Activated CD4-positive, alpha-beta T cell treated with anti-CD3 and anti-CD28 coated beads, Interleukin-2, Interleukin-6, amounts not matched to agents 100 ng/mL and 50 ng/mL, durations not matched to agents 16 hours and 8 hours (primary cell): ENCODE measurements at regions not wholly inside any gene's neighbourhood (a gene's known extent, or its start where the extent isn't known, plus 50 kb on each side); places are given as distances from the start of the nearest gene placed in this dataset.

Source experiments
- DNase-seq: peaks from one replicate; pipeline ENCODE4 v3.0.0-alpha.2; 2020

DNA sequence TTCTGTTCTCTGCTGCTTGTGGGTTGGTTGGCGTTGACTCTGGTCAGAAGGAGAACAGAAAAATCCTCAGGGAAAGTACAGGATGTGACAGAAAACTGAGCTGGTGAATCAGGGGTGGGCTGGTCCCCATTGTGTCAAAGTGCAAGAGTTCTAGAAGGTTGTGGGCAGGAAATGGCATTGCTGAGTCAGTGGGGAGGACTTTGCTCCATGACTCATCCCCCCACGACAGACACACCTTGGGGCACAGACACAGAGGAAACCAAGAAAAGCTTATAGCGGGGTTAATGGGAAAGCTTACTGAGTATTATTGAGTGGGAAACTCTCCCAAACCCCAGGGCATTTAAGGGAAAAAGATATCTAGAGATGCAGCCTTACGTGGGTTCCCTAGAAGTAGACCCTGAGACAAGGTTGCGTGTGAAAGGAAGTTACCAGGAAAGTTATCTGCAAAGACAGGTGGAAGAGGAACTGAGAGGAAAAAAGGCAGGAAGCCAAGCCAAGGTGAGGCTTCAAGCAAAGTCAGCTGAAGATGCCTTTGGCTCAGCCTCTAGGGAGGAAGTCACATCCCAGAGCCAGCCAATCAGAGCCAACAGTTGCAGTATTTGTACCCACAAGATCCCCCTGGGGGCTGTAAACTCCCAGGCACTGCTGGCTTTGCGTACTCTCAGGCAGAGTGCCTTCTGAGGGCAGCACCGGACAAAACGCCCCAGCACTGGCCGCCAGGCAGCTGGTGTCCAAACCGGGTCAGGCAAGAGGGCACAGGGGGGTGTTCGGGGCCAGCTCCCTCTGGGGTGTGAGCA lies 86.4 kb downstream of the FOXL1 start:
- peak; percentile 88 for DNase-seq

DNA sequence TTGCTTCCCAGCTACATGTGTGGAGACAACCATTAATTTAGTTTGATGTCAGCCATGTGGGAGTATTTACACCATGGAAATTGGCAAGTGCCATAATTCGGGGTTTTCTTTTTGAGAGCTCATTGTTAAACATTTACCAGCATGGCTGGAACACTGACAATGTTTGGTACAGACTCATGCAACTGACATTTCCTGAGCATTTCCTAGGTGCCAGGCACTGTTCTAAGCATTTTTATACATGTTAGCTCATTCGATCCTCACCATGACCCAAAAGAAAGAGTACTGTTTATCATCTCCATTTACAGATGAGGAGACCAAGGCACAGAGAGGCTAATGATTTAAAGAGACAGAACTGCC lies 86.9 kb downstream of the FOXL1 start:
- no peak for DNase-seq

- no peak for DNase-seq
These were observed 87.6 kb downstream of the FOXL1 start for GRCh38 chr16:86665929-86666328.

GRCh38 chr16:86667035-86667434 lies 88.7 kb downstream of the FOXL1 start:
- DNase-seq, result no peak

DNA sequence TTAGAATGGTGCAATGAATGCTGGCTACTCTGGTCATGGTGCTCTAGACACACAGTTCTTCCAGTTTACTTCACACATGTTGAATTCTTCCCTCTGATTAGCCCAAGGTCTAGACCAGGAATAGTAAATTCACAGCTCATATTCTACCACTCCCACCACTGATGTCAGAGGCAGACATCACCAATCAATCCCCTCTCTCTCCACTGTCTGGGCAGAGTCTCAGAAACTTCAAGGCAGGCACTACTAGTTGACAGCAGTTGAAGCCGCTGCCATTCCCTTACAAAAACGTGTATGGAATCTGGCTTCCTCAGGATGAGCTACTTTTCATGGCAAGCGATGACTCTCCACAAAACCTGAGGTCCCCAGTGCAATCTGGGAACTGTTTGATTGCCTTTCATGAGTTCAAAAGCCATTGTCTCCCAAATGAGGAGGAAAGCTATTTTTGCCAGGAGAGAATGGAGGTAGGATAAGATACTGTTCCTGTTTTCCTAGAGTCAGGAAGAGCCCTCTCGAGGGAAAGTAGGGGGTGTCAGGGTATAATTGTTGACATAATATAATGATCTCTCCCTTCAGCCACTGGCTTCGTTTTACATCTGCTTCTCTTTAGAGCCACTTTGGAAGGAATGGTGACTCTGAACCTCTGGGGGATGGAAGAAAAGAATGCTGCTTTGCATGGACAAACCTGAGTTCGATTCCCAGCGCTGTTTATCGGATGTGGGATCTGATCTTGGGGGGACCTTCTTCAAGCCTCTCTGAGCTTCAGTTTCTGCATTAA lies 90.0 kb downstream of the FOXL1 start:
- no peak for DNase-seq

DNA sequence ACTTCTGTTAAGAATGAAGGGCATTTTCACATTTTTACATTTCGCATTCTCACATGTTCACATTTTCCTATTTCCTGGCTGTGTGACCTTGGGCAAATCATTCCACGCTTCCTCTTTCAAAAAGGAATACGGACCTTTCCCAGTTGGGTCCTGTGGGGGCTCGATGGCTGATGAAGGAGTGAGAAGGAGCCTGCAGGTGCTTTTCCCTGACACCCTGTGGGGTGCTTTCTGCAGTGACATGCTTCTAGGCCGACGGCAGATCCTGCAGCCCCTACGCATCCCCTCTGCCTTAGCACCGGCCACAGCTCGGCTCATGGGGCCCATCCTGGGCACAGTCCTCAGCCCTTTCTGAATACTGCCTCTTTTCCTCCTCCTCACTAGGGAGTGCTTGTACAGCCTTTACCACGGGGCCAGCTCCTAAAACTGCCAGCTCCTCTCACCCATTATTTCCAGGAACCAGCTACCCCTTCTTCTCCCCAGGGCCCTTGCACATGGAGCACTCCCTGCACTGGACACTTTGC lies 91.0 kb downstream of the FOXL1 start:
- no peak for DNase-seq

DNA sequence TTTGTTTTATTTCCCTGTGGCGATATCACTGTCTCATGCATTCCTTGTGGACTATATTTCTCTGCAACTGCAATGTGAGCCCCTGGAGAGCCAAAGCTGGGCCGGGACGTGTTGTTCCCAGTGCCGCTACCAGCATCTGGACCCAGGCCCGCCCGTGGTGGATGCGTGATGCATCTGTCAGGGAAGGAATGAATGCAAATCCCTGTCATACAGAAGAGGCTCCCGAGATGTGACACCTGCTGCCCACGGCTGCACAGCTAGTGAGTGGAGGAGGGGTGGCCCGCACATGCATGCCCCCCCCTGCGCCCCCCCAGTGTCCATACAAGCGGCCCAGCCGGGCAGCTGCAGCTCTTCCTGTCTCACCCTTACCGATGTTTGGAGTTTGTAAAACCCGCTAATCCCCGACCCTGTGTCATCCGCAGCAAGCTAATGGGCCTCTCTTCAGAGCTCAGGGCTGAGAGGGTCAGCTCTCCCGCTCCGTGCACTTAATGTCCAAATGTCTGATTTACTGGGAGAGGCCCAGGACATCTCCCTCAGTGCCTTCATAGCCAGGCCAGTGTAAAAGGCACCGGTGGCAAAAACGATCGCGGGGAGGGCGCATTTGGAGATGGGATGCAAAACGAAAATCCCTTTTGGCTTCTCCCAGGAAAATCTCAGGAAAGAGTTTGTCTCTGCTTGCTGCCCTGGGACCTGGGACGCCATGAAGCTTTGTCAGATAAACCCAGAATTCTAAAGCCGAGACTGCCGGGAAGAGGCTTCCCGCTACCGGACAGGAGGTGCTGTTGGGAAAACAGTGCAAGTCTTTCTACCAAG lies 91.8 kb downstream of the FOXL1 start:
- DNase-seq, result no peak

DNA sequence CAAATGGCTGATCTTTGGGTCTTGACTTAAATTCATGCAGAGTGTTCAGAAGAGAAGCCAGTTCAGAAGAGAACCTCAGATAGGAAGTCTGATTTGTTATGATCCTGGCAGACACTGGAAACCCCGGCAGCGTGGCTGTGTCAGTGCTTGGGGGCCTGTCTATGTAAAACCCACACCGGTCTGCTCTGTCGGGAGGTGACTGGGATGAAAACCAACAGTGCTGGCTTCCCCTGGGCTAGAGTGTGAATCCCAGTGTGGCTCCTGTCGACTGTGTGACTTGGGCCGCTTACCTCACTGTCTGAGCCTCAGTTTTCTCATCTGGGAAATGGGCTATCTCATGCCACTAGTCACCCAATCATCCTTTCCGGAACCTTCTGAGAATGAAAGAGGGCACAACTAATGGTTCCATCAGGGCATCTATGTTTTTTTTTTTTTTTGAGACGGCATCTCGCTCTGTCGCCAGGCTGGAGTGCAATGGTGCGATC lies 92.4 kb downstream of the FOXL1 start:
- no peak for DNase-seq

DNA sequence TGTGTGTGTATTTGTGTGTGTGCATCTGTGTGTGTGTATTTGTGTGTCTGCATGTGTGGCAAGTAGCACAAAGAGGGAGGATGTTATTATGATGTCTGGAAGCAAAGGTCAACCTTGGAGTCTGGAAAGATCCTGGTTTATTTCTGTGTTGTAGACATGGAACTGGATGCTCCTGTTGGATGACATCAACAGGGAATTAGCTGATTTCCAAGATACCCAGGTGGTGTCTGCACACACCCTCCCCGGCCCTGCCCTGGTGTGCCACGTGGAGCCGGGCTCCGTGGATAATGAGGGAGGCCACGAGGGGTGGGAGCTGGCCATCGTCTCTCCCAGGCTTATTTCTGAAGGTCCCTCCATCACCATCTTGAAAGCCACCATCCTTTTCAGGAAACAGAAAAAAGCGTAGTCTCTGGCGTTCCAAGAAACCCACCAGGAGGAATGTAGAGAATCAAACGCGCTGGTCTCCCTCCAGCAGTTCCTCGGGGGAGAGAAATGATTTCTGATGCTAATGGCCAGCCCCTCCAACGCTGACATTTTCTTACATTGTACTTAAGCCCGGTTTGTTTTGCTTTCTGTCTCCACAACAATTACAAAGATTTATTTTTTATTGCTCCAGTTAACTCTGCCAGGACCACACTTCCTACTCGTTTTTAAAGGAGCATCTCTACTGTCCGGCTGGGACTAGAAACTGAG lies 93.3 kb downstream of the FOXL1 start:
- no peak for DNase-seq

DNA sequence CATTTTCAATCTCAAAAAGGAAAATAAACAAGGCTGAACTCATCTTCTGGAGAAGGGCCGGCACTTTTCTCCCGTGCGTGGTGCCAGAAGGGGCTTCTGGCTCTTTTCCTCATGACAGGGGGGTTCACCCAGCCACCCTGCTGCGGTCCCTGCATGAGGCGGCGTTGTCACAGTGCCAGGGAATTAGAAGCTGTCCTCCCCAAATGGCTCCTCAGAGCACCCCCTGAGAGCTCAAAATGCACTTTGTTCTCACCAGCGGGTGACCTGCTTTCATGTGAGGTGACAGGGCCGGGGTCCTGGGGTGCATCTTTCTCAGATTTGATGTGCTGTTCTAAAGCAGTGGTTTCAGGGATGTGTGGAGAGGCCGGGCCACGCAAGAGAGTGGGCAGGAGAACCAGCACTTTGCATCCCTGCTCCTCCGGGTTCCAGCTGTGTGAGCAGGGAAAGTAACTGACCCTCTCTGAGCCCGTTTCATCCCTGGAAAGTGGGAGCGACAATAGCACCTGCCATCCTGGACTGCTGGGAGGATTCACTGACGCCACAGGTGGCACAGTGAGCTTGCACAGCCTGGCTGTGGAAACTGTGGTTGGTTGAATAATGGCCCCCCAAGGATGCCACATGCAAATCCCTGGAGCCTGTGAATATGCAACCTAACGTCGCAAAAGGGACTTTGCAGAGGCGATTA lies 94.0 kb downstream of the FOXL1 start:
- DNase-seq, result no peak

GRCh38 chr16:86673090-86673955 lies 95.0 kb downstream of the FOXL1 start:
- no peak for DNase-seq

DNA sequence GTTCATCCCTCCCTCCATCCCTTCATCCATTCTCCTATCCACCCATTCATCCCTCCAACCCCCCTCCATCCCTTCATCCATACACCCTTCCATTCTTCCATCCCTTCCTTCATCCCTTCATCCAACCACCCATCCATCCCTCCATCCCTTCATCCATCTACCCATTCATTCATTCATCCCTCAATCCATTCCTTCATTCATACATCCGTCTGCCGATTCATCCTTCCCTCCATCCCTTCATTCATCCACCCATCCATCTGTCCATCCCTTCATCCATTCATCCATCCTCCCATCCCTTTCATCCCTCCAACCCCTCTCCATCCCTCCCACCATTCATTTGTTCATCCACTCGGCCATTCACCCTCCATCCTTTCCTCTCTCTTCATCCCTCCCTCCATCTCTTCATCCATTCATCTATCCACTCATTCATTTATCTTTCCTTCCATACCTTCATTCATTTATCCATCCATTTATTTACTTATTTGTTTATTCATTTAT lies 95.7 kb downstream of the FOXL1 start:
- no peak for DNase-seq

DNA sequence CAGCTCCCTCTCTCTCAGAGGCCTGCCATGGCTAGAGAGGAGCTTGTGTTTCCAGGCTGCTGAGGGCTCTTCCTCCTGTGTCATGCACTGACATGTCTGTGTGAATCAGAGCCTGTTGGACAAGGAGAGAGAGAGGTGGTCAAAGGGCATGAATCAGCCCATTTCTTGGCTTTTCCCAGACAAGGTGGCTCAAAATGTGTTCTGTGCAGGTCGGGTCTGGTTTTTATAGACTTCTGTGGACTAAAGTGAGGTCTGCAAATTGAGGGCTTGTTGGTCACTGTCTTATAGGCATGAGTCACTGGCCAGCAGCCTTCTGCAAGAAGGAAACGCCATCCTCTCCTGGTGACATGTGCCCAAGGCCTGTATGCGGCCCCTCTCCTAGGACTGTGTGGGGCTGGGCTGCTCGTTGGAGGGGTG lies 97.9 kb downstream of the FOXL1 start:
- DNase-seq, result no peak

GRCh38 chr16:86679490-86679889 lies 101.1 kb downstream of the FOXL1 start:
- DNase-seq, result no peak

GRCh38 chr16:86680162-86680561 lies 101.8 kb downstream of the FOXL1 start:
- no peak for DNase-seq

GRCh38 chr16:86680661-86681030 lies 102.3 kb downstream of the FOXL1 start:
- no peak for DNase-seq

- no peak for DNase-seq
These were observed 102.8 kb downstream of the FOXL1 start for GRCh38 chr16:86681031-86681756.

- DNase-seq, result no peak
These were observed 103.4 kb downstream of the FOXL1 start for GRCh38 chr16:86681757-86682106.

GRCh38 chr16:86682219-86682904 lies 104.0 kb downstream of the FOXL1 start:
- DNase-seq, result no peak
